ENCODE measurements at regions not wholly inside any gene's neighbourhood (a gene's known extent, or its start where the extent isn't known, plus 50 kb on each side); places are given as distances from the start of the nearest gene placed in this dataset.
"Not testable (repeated sequence)": the region's sequence is repeated elsewhere in the genome, so short reads cannot be mapped to it uniquely, and the experiment has no call there.

GRCh38 chr10:123270221-123270620 is 116.0 kb downstream of the BUB3 start:
- no peak for DNase-seq (ENCODE audit: low read depth in 2 of 2)

- no peak for DNase-seq (ENCODE audit: low read depth in 2 of 2)
These were observed 116.6 kb downstream of the BUB3 start for GRCh38 chr10:123270806-123271205.

DNA sequence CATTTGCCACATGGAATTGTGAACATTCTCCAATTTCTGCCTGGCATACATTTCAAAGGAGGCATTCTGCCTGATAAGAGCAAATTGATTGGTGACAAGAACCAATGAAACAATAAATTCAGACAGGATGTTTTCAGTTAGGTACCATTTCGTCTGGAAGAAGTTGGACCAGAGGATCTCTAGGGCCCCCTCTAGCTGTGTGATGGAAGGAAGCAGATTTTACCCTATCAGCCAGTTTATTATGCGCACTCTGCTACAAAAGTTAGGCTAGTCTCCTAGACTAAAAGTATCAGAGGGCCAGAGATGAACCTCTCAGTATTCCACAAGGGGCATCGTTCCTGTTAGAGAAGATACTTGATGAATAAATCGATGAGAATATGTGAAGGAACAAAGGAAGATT is 118.0 kb downstream of the BUB3 start:
- DNase-seq (ENCODE audit: low read depth in 2 of 2) = no peak

- no peak for DNase-seq (ENCODE audit: low read depth in 2 of 2)
These were observed 120.3 kb downstream of the BUB3 start for GRCh38 chr10:123274306-123275135.

GRCh38 chr10:123275136-123275564 is 120.9 kb downstream of the BUB3 start:
- no peak for DNase-seq (ENCODE audit: low read depth in 2 of 2)

GRCh38 chr10:123278445-123278844 is 124.2 kb downstream of the BUB3 start:
- DNase-seq (ENCODE audit: low read depth in 2 of 2) = no peak

DNA sequence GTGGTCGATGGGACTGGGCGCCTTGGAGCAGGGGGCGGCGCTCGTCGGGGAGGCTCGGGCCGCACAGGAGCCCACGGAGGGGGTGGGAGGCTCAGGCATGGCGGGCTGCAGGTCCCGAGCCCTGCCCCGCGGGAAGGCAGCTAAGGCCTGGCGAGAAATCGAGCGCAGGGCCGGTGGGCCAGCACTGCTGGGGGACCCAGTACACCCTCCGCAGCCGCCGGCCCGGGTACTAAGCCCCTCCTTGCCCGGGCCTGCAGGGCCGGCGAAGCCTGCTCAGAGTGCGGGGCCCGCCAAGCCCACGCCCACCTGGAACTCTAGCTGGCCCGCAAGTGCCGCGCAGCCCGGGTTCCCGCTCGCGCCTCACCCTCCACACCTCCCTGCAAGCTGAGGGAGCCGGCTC is 129.2 kb downstream of the BUB3 start:
- DNase-seq (ENCODE audit: low read depth in 2 of 2) = not testable (repeated sequence)

DNA sequence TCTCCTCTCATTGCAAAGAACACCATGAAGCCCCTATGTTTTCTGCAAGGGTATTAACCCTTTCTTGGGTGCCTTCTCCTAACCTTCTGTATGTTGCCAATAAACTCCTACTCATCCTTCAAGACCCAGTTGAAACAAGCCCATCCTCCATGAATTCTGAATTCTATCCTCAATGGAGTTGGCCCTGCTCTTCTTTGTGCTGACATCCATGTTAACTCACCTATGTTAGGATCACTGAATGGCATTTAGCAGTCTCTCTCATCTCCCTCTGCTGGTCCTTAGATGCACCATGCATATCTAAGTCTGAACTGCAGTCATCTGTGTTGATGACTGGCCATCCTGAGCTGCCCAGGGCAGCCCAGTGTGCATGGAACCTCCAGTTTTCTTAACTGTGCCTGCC is 129.8 kb downstream of the BUB3 start:
- DNase-seq (ENCODE audit: low read depth in 2 of 2) = no peak

- peak in 1 of 2 donors; percentile 4 for DNase-seq (ENCODE audit: low read depth in 2 of 2)
These were observed 133.5 kb downstream of the BUB3 start for GRCh38 chr10:123287594-123288247.

GRCh38 chr10:123289432-123289831 is 135.2 kb downstream of the BUB3 start:
- DNase-seq (ENCODE audit: low read depth in 2 of 2) = no peak

- no peak for DNase-seq (ENCODE audit: low read depth in 2 of 2)
These were observed 139.9 kb downstream of the BUB3 start for GRCh38 chr10:123294109-123294508.

- no peak for DNase-seq (ENCODE audit: low read depth in 2 of 2)
These were observed 140.7 kb downstream of the BUB3 start for GRCh38 chr10:123294886-123295285.

GRCh38 chr10:123295644-123296043 is 141.4 kb downstream of the BUB3 start:
- DNase-seq (ENCODE audit: low read depth in 2 of 2) = no peak

- DNase-seq (ENCODE audit: low read depth in 2 of 2) = no peak
These were observed 143.0 kb downstream of the BUB3 start for GRCh38 chr10:123297175-123297574.

DNA sequence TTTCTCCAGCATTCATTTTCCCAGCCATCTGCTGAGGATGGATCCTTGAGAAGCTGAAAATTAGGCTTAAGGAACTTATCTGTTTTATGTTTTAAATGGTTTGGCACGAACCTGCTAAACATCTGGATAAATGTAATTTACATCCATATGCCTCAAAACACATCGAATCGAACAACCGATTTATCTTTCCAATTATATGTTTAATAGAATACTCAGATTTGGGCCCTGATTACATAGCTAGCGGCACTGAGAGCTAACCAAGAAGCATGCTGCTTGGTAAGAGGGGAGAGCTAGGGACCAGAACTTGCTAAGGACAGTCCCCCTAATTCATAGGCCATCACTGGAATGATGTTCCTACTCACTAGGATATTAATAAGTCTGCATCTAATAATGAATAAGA is 144.4 kb downstream of the BUB3 start:
- no peak for DNase-seq (ENCODE audit: low read depth in 2 of 2)

- DNase-seq (ENCODE audit: low read depth in 2 of 2) = no peak
These were observed 145.4 kb downstream of the BUB3 start for GRCh38 chr10:123299598-123299997.

GRCh38 chr10:123301077-123301857 is 147.1 kb downstream of the BUB3 start:
- no peak for DNase-seq (ENCODE audit: low read depth in 2 of 2)

DNA sequence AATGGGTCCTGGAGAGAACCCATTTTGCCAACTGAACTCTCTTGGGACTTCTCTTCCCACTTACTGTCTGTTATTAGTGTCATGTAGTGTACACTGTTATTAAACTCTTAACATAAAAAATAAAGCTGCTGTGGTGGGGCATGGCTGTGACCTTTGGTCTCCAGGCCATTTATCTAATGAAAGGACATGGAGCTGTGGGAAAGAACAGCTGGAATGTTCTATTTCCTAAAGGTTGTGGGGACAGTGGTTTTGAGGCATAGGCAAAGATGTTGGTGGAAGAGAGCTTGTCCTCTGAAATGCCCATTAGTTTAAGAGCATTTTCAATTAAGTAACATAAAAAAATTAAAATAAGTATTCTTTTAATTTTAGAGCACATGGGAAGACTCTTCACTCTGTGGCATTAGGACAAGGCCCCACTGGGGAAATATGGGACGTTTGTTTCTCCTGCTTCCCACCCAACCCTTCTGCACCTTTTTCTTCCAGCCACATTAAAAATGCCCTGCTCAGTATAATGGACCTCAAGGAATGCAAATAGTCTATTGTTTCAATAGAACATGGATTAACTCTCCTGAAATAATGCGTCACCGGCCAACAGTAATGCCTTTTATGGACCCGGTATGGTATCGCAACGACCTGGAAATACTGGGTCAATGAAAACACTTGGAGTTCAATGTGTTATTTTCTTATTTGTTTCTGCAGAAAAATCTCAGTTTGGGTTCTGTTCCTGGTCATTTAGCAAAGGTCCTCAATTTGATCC is 149.6 kb downstream of the BUB3 start:
- DNase-seq (ENCODE audit: low read depth in 2 of 2) = no peak

GRCh38 chr10:123305671-123306070 is 151.5 kb downstream of the BUB3 start:
- no peak for DNase-seq (ENCODE audit: low read depth in 2 of 2)

DNA sequence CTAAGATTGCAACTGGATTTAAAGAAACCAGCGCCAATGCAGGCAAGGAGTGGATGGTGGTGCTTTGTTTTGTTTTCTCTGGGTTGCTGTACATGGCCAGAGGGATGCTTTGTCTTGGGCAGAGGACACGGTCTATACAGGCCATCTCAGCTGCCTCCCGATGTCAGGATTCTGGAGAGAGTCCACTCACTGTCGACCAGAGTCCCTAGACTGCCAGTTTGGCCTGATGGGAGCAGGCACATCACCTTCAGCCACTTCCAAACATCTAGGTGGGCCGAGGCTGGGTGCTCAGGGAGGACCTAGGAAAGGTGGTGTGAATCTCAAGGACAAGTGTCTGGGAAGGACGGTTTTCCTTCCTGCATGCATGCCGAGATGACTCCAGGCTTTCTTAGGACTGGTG is 152.1 kb downstream of the BUB3 start:
- no peak for DNase-seq (ENCODE audit: low read depth in 2 of 2)

GRCh38 chr10:123309731-123310130 is 155.5 kb downstream of the BUB3 start:
- no peak for DNase-seq (ENCODE audit: low read depth in 2 of 2)

DNA sequence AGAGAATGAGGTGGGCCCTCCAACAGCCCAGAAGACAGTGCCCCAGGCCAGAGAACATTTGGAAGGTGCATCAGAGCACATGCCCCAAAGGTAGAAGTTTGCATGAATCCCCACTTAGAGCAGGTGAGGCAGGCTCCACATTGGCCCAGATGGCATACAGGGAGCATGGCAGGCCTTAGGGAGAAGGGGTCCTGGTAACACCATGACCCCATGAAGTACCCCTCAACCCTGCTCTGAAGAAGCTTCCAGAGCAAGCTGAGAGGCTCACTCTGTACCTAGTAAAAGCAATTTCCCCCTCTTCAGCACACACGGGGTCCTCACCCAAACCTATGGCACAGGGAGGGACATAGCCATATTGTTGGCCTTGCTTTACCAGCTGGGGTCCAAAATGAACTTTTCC is 162.6 kb downstream of the BUB3 start:
- no peak for DNase-seq (ENCODE audit: low read depth in 2 of 2)
